ENCODE measurements at regions not wholly inside any gene's neighbourhood (a gene's known extent, or its start where the extent isn't known, plus 50 kb on each side); places are given as distances from the start of the nearest gene placed in this dataset.

DNA sequence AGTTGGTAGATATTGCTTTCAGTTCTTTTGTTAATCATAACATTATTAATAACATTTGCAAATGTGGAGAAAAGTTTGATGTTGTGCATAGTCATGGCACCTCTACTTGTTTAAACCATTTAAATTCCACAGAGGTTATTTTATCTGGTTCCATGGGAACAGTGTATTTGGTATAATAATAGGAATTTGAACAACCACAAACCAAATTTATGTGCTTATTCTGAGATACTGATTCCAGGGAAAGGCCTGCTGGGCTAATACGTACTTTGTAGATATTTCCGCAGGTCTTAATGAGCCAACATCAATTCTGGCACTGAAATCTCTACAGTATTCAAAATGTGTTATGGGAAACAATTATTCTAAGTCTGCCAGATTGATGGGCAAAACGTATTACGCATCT lies 319.0 kb downstream of the DKK2 start:
- TF ChIP-seq EZH2 (IDR thresholded peaks at IDR 0.05; ENCODE audit: insufficient read depth, low read length) = no peak
- TF ChIP-seq, protein P1, sequence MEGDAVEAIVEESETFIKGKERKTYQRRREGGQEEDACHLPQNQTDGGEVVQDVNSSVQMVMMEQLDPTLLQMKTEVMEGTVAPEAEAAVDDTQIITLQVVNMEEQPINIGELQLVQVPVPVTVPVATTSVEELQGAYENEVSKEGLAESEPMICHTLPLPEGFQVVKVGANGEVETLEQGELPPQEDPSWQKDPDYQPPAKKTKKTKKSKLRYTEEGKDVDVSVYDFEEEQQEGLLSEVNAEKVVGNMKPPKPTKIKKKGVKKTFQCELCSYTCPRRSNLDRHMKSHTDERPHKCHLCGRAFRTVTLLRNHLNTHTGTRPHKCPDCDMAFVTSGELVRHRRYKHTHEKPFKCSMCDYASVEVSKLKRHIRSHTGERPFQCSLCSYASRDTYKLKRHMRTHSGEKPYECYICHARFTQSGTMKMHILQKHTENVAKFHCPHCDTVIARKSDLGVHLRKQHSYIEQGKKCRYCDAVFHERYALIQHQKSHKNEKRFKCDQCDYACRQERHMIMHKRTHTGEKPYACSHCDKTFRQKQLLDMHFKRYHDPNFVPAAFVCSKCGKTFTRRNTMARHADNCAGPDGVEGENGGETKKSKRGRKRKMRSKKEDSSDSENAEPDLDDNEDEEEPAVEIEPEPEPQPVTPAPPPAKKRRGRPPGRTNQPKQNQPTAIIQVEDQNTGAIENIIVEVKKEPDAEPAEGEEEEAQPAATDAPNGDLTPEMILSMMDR (IDR thresholded peaks at IDR 0.05; ENCODE audit: insufficient read depth, low read depth, low read length) = no peak

Measured in astrocyte (in vitro differentiated cells and primary cell).